ENCODE measurements at regions not wholly inside any gene's neighbourhood (a gene's known extent, or its start where the extent isn't known, plus 50 kb on each side); places are given as distances from the start of the nearest gene placed in this dataset.
"Not testable (repeated sequence)": the region's sequence is repeated elsewhere in the genome, so short reads cannot be mapped to it uniquely, and the experiment has no call there.

DNA sequence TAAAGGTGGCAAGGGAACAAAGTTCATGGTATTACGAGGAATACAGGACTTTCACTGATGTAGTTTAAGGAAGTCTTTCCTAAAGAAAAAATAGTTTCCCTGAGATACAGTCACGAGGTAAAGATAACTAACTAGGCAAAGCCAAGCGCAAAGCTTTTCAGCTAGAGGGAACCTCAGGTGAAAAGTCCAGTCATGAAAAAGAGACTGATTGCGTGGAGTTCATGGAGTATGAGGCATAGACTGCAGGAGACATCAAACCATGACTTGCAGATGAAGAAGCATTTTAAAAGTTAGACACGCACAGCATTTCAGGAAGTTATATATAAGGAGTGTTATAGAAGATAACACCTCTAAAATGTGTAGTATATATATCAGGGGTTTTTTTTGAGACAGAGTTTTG, 205.6 kb upstream of the ZNF184 start:
- no peak for DNase-seq (ENCODE audit: low read depth in 2 of 2)

DNA sequence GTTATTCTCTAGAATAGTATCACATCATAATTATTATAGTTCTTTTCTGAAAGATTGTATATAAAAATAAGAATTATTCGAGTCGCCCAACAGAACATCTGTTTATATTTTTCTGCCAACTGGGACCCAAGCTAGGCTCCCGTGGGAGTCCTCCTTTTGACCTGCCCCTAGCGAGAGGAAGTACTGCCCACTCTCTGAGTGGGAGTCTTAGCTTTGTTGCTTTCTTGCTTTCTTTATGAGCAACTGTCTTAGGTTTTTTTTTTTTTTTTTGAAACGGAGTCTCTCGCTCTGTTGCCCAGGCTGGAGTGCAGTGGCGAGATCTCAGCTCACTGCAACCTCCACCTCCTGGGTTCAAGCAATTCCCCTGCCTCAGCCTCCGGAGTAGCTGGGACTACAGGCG, 202.0 kb upstream of the ZNF184 start:
- no peak for DNase-seq (ENCODE audit: low read depth in 2 of 2)

DNA sequence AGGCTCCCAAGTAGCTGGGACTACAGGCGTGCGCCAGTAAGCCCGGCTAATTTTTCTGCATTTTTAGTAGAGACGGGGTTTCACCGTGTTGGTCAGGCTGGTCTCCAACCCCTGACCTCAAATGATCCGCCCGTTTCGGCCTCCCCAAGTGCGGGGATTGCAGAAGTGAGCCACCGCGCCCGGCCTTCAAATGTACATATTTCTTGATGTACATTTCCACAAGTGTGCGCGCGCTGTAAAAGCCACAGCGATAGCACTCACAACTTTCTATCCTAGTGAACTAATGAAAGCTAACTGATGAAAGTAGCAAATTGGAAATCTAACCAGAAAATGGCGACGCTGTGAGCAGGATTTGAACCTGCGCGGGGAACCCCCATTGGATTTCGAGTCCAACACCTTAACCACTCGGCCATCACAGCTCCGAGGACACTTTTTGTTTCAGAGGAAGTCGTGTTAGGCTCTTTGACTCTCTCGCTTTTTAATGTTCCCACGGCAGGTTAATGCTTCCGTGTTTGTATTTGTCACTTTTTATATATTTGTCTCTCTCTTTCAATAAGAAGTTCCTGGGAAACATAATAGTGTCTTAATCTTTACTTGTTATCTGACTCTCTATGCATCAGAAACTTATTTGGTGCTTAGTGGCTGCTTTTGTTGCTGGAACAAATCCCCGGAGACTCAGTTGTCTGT, 199.4 kb upstream of the ZNF184 start:
- DNase-seq (ENCODE audit: low read depth in 2 of 2) = no peak

DNA sequence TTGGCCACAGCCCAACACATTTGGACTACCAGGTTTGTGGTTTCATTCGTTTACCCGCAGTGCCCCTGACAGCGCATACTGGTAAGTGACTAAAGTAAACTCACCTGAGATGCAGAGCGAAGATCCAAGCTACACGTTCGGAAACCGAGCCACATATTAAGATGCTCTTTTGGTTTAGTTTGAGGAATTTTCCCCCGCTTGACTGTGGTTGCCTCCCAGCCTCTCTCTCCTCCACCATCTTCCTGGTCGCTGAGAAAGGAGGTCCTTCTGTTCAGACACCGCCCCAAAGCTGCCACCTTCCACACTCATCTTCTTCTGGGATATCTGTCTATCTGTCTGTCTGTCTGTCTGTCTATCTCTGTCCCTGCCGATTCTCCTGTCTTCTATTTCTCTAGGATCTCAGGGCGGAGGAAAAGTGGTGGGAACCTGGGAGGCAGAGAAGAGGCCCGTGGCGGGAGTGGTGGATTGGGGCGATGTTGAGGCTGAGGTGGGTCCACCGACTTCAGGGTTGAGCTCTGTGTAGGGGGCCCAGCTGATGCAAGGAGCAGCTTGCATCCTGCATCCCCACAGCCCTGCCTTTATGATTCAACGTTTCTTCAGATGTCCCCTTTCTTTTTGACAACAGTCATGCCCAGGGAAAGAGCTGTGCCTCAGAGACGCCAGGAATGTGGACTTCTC, 196.9 kb upstream of the ZNF184 start:
- DNase-seq (ENCODE audit: low read depth in 2 of 2) = no peak

DNA sequence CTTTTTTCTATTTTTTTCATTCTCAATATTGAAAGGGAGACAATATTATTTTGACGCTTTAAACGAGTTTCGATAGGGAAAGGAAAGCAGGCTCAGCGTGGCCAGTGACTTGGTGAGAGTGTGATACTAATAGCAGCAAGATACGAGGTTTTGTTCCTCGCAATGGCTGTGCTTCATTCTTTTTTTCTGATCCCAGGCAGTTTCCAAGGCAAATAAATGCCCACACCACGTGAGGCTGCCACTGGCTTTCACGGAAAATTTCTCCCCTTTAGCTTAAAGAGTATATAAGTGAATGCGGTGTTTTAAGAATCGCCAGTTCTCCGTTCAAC, 196.4 kb upstream of the ZNF184 start:
- DNase-seq (ENCODE audit: low read depth in 2 of 2) = no peak

DNA sequence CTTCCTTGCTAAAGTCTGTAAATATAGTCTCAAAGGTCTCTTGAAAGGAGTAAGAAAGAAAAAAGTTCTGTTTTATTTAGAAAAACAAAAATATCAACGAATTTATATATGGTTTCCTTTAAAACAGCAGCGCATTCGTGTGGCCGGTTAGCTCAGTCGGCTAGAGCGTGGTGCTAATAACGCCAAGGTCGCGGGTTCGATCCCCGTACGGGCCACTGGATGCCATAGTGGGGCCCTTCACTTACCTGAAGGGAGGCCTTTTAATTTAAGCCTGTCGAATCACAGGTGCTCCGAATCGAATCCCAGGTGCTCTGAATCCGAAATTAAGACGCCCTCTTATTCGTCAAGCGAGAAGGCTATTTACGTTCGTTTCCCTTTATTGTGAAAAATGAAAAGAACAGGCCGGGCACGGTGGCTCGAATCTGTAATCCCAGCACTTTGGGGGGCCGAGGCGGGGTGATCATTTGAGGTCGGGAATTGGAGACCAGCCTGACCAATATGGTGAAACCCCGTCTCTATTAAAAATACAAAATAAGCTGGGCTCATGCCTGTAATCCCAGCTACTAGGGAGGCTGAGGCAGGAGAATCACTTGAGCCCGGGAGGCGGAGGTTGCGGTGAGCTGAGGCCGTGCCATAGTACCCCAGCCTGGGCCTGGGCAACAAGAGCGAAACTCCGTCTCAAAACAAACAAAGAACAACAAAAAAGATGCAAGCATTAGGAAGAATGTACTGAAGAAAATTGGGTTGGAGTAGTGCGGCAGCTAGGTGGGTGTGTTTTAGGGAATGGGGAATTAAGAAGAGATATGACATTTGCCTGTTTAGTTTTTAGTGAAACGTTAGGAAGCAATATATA, 195.8 kb upstream of the ZNF184 start:
- DNase-seq (ENCODE audit: low read depth in 2 of 2) = peak in 1 of 2 experiments; percentile 30

DNA sequence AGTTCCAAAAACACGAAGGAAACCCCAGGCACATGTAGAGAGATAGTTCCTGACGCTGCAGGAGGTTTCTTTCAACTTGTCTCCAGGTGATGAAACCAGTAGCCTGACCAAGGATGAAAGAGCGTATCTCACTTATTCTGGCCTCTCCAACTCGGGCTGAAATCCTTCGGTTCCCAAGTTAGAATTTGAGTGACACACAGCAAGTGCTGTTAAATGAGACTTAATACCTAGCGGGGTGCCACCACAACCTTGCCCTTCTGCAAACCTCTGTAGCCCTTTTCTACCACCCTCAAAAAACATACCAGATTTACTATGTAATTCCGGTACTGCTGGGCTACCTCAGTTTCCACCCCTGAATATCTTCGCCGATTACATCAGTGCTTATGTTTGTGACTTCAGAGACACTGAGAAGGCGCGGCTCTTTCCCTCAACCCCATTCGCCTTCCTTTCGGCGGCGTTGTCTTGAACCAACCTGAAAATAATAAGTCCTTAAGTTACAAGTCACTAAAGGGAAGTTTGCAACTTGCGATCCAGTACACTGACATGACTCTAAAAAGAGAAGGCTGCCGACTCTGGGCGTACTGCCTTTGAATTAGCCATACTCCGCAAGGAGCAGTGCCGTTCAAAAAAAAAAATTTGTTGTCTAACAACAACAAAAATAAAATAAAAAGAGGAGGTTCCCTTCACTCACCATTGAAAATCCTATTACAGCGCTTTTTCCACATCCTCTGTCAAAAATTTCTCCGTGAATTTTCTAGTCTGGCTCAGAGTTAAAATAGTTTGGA, 194.9 kb upstream of the ZNF184 start:
- no peak for DNase-seq (ENCODE audit: low read depth in 2 of 2)

DNA sequence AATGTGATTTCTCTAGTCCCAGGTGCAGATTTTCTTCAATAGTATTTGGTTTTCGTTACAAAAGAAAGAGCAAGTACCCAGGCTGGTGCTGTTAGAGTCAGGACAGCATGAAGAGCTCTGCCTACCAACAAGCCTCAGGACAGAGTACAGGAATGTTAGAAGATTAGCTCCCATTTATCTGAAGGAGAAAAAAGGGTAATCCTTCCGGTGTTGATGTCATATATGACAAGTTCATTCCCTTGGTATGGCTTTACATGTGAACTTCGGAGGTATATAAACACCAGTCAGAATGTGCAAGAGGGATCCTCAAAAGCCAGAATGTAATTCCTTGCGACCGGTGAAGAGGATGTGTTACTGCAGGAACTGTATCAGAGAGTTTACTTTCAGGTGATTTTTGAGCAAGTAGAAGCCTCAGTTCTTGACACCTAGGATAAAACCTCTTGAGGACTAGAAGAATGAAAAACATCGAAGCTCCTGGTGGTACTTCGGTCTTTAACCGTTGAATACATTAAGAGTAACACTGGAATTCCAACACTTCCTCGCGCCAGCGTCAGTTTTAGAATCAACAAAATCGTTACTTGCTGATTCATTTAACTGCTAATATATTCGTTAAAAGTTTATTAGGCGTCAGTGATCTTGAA, 194.2 kb upstream of the ZNF184 start:
- DNase-seq (ENCODE audit: low read depth in 2 of 2) = no peak

DNA sequence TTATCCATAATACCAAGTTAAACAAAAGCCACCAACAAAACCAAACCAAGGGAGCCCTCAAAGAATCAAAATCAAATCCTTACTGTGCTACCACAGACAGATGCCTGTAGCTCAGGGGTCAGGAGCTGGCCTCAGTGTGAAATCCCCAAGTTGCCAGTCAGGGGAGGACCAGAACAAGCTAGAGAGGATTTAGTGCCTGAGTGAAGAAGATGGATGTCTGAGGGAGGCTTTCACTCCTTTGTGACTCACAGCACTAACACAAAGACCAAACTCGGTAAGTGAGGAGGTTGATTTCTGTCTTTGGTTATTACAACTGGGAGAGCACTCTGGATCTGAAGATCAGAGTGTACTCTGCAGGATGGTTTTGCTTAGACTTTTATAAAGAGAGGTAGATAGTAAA, 189.9 kb upstream of the ZNF184 start:
- DNase-seq (ENCODE audit: low read depth in 2 of 2) = no peak

DNA sequence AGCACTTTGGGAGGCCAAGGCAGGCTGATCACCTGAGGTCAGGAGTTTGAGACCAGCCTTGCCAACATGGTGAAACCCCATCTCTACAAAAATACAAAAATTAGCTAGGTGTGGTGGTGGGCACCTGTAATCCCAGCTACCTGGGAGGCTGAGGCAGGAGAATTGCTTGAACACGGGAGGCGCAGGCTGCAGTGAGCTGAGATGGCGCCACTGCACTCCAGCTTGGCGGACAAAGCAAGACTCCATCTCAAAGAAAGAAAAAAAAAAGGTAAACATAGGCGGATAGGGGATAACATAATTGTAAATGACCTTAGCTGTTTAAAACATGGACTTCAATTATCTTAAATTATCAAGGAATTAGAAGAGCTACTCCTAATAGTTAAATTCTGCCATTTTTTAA, 189.3 kb upstream of the ZNF184 start:
- not testable (repeated sequence) for DNase-seq (ENCODE audit: low read depth in 2 of 2)

DNA sequence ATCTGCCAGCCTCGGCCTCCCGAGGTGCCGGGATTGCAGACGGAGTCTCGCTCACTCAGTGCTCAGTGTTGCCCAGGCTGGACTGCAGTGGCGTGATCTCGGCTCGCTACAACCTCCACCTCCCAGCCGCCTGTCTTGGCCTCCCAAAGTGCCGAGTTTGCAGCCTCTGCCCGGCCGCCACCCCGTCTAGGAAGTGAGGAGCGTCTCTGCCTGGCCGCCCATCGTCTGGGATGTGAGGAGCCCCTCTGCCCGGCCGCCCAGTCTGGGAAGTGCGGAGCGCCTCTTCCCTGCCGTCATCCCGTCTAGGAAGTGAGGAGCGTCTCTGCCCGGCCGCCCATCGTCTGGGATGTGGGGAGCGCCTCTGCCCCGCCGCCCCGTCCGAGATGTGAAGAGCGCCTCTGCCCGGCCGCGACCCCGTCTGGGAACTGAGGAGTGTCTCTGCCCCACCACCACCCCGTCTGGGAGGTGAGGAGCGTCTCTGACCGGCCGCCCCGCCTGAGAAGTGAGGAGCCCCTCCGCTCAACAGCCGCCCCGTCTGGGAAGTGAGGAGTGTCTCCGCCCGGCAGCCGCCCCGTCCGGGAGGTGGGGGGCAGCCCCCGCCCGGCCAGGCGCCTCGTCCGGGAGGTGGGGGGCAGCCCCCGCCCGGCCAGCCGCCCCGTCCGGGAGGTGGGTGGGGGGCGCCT, 180.4 kb upstream of the ZNF184 start:
- not testable (repeated sequence) for DNase-seq (ENCODE audit: low read depth in 2 of 2)

DNA sequence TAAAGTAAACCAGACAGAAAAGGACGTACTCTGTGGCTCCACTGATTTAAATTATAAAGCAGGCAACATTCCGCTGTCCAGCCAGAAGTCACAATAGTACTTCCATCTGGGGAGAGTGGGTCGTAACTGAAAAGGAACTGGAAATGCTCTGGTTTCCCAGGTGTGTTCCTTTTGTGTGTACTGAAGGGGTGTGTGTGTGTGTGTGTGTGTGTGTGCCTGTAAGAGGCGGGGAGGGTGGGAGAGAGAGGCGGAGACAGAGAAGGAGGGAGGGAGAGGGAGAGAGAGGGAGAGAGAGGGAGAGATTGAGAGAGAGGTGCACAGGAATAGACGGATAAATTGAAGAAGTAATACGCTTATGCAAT, 178.4 kb upstream of the ZNF184 start:
- no peak for DNase-seq (ENCODE audit: low read depth in 2 of 2)

DNA sequence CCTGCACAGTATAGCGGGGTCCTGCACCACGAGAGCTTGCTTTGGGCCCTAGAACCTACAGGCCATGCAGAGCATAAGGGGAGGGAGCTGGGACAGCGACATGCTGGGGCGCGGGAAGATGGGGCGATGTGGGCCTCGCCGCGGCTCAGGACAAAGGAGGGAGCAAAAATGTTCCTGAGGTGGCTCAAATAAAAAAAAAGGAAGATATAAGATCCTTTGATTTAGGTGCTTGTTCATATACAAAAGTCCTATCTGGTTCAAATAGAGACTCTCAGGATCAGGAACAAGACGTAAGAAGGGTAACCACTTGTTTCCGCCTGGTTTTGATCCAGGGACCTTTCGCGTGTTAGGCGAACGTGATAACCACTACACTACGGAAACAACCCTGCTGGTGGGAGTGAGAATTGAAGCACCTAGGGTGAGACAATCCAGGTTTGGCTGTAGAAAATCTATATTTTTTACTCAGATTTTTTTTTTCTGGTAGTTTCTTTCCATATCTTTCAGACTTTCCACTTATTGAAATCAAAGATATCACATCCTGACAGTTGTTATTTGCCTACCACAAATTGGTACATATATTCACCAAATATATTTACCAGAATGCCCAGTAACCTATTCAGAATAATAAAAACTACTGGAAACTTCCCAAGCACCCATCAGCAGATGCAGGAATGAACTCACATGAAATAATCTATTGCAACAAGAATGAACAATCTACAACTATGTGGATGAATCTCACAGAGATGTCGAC, 177.9 kb upstream of the ZNF184 start:
- DNase-seq (ENCODE audit: low read depth in 2 of 2) = peak in 1 of 2 experiments; percentile 9

DNA sequence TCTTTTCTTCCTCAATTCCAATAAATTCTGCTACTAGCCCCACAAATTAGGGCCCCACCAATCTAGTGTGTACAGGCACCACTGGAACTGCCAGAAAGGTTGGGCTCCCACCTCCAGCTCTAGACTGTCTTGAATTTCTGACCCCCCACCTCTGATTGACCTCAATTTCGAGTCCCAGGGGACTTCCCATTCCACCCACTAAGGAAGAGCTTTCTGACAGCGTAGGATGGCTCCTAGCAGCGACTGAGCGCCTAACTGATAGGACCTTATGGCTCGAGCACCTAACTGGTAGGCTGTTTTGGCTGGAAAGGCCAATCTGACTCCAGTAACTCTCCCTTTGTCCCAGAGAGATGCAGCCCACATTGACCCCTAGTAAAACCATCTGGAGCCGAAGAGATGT, 171.6 kb upstream of the ZNF184 start:
- DNase-seq (ENCODE audit: low read depth in 2 of 2) = no peak

DNA sequence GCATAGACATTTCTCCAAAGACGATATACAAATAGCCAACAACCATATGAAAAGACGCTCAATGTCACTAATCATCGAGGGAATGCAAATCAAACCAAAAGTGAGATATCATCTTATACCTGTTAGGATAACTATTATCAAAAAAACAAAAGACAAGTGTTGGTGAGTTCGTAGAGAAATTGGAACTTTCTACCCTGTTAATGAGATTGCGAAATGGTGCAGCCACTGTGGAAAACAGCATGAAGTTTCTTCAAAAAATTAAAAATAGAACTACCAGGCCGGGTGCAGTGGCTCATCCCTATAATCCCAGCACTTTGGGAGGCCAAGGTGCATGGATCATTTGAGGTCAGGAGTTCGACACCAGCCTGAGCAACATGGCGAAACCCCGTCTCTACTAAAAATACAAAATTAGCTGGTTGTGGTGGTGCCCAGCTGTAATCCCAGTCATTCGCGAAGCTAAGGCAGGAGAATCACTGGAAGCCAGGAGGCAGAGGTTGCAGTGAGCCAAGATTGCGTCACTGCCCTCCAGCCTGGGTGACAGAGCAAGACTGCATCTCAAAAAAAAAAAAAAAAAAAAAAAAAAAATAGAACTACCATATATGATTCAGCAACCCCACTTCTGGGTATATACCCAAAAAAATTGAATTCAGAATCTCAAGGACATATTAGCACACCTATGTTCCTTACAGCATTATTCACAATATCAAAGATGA, 170.0 kb upstream of the ZNF184 start:
- DNase-seq (ENCODE audit: low read depth in 2 of 2) = no peak

DNA sequence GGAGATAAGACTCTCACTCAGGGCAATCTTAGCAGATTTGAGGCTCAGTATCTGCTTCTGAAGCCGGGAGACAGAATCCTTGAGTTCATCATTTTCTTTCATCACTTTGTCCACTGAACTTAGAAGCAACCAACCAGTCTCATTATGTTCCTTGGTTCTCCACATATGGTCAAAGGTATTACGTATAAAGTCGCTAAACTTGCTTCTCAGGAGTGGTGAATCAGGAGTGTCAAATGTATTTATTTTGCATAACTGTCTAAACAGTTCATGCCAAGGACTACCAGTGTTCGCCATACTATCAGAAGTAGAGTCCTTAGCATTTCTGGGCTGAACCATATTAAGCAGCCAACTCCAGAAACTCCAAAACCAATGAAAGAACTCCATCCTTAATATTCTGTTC, 163.0 kb upstream of the ZNF184 start:
- not testable (repeated sequence) for DNase-seq (ENCODE audit: low read depth in 2 of 2)

DNA sequence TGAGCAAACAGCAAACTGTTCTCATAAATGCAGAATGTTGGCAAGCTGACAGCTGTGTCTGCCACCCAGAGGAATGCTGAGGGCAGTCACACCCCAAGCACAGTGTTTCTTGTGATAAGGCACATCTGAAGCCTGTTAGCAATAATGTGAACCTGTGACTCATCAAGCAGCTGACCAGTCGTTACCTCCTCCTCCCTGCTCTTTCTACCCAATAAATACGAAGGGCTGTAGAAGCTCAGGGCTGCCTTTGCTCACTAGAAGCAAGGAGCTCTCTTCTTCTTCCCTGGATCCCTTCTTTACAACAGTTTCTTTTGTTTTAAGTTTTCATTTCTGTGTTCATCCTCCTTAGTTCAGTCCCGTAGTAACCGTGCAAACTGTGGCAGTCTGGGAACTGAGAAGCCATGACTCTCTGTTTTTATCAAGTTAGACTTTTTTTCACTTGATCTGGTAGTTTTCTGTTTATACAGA, 160.3 kb upstream of the ZNF184 start:
- DNase-seq (ENCODE audit: low read depth in 2 of 2) = not testable (repeated sequence)

DNA sequence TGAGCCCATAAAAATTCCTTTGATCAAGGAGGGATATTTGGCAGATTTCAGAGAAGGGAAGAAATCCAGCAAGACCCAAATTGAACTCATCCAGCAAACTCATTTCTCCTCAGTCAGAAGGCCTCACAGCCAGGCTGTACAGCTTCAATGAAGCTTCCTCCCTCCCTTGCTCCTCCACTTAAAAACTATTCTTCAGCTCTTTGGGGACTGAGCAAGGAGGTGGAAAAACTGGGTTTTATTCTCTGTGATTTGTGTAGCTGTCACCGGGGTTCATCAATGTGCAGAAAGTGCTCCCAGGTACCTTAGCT, 158.7 kb upstream of the ZNF184 start:
- no peak for DNase-seq (ENCODE audit: low read depth in 2 of 2)

DNA sequence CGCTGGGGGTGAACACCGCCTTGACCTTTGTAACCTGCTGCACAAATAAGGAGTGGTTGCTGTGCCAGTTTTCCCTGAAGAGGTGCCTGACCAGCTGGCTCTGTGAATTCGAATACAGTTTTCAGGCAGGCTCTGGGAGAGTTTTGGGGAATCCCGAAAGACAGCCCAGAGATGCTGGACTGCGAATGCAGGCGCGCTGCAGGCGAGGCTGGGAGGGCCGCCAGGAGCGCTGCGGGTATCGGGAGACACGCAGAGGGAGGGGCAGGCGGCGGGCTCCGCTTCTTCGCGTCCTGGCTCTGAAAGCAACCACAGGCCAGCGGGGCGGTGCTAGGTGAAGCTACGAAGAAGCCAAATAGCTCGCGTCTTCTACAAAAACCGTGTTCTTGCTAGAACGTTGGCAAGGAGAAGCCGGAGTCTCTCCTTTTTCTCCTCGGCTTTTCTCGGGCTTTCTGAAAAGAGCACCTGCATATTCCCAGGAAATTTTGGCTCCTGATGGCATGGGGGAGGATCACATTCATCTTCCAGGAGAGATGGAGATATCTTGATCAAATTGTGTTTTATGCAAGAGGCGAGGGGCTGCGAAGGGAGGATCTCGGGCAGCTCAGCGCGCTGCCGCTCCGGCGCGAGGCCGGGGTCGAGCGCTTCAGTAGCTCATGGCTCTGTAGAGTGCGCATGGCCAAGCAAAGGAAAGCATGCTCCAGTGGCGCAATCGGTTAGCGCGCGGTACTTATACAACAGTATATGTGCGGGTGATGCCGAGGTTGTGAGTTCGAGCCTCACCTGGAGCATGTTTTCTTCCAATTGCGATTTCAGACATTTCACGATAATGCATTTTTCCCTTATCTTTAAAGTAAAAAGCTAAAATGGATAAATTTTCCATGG, 158.1 kb upstream of the ZNF184 start:
- no peak for DNase-seq (ENCODE audit: low read depth in 2 of 2)

Data from fibroblast of skin of left quadriceps (primary cell).